K562 (cell line): ENCODE measurements at regions not wholly inside any gene's neighbourhood (a gene's known extent, or its start where the extent isn't known, plus 50 kb on each side); places are given as distances from the start of the nearest gene placed in this dataset.

ENCODE experiments used
- ATAC-seq: fragments of 200-7000 bp; cut with Tn5 transposase; 3 replicates; pipeline ENCODE4 v1.9.1; 2020; ENCODE audit warnings: moderate library complexity
- BruUV-seq: library from RNA; stranded (reverse); fragments of 400-500 nt; replicated peaks from 2 replicates; lab custom pipeline; 2021; lab: Mats Ljungman, UMichigan
- CTCF ChIA-PET: fragments of 300-600 bp; formaldehyde crosslinking; extraction: SDS; loops from one replicate; lab custom pipeline; 2021; ENCODE audit warnings: low intra/inter-chr PET ratio; lab: Yijun Ruan, JAX
- POLR2A ChIA-PET: fragments of 300-600, 350-650 bp; sonication (Branson Sonifier 250); formaldehyde crosslinking; extraction: SDS; loops from one replicate; lab custom pipeline; 2021; ENCODE audit warnings: antibody characterized with exemption, inconsistent platforms; lab: Yijun Ruan, JAX
- DNase-seq, 4 experiments: peaks; one replicate each; pipeline versions ENCODE4 v3.0.0 to v3.0.0-alpha.2; 2011 to 2018; ENCODE audit warnings: low spot score in 3 of 4, mixed read lengths in 3 of 4; ENCODE audit errors: extremely low read depth in 1 of 4
- FAIRE-seq: peaks from 2 replicates; lab custom pipeline; 2011; peaks lifted over from hg19 to GRCh38; lab: Jason Lieb, UNC
- H2AFZ ChIP-seq: 2 replicates; pipeline ENCODE4 v1.6.0; 2011; ENCODE audit warnings: low read depth, low read length, control low read depth, inconsistent platforms
- H3K27ac ChIP-seq: fragments of 200-600 bp; 3 replicates; pipeline ENCODE4 v1.8.0; 2011; ENCODE audit warnings: low read depth, mild to moderate bottlenecking, control low read depth, inconsistent platforms, low read length, moderate library complexity, mixed read lengths; ENCODE audit errors: extremely low read depth
- H3K27me3 ChIP-seq, 2 experiments: fragments of 300-600 bp in 1 of 2; 2 replicates in 1 of 2; 3 replicates in 1 of 2; pipeline versions ENCODE4 v1.6.0 to v1.8.0; 2011; ENCODE audit warnings: inconsistent platforms in 2 of 2, low read length in 2 of 2, mild to moderate bottlenecking in 1 of 2, mixed read lengths in 1 of 2, moderate library complexity in 1 of 2; ENCODE audit not compliant: control insufficient read depth in 2 of 2, insufficient read depth in 2 of 2
- H3K36me3 ChIP-seq: fragments of 300-600 bp; 3 replicates; pipeline ENCODE4 v1.8.0; 2011; ENCODE audit warnings: mild to moderate bottlenecking, low read length, inconsistent platforms; ENCODE audit not compliant: control insufficient read depth, insufficient read depth
- H3K4me1 ChIP-seq, 2 experiments: fragments of 200-600 bp in 1 of 2; replicated peaks in 1 of 2; 2 replicates in 1 of 2; 3 replicates in 1 of 2; pipeline versions ENCODE4 v1.5.1 to v1.8.0; 2011; ENCODE audit warnings: inconsistent platforms in 2 of 2, low read length in 2 of 2, mild to moderate bottlenecking in 1 of 2, mixed read lengths in 1 of 2, moderate library complexity in 1 of 2; ENCODE audit not compliant: control insufficient read depth in 2 of 2, insufficient read depth in 2 of 2
- H3K4me2 ChIP-seq: 2 replicates; pipeline ENCODE4 v1.6.1; 2011; ENCODE audit warnings: low read length, control low read depth, inconsistent platforms, mixed read lengths; ENCODE audit not compliant: insufficient read depth
- H3K4me3 ChIP-seq: fragments of 200-600 bp; sonication (generic), shearing (Covaris generic); 2 replicates; pipeline ENCODE4 v1.5.1; 2016; ENCODE audit warnings: control low read depth, inconsistent platforms
- H3K79me2 ChIP-seq: fragments of 200-600 bp; 3 replicates; pipeline ENCODE4 v1.8.0; 2011; ENCODE audit warnings: low read length, inconsistent platforms; ENCODE audit not compliant: control insufficient read depth, insufficient read depth
- H3K9ac ChIP-seq, 2 experiments: 2 replicates each; pipeline versions ENCODE4 v1.6.0 to v1.6.1; 2011; ENCODE audit warnings: low read depth in 2 of 2, low read length in 2 of 2, control low read depth in 1 of 2, inconsistent platforms in 1 of 2, mild to moderate bottlenecking in 1 of 2, mixed read lengths in 1 of 2; ENCODE audit not compliant: insufficient read depth in 1 of 2
- H3K9me1 ChIP-seq: one replicate; pipeline ENCODE4 v1.6.0; 2011; ENCODE audit warnings: inconsistent platforms, mild to moderate bottlenecking, low read length, moderate library complexity; ENCODE audit not compliant: control insufficient read depth, insufficient read depth
- H3K9me3 ChIP-seq: replicated peaks from 2 replicates; pipeline ENCODE4 v1.5.1; 2011; ENCODE audit warnings: low read depth, low read length, inconsistent platforms; ENCODE audit not compliant: control insufficient read depth, insufficient read depth
- H4K20me1 ChIP-seq: replicated peaks from 2 replicates; pipeline ENCODE4 v1.6.1; 2011; ENCODE audit warnings: low read length, inconsistent platforms, mixed read lengths; ENCODE audit not compliant: control insufficient read depth, insufficient read depth
- CREM ChIP-seq: IDR thresholded peaks from 2 replicates; pipeline ENCODE4 v1.6.1; 2014; ENCODE audit warnings: antibody characterized with exemption, low read depth
- FUS ChIP-seq: fragments of 200-400 bp; formaldehyde crosslinking; optimal IDR thresholded peaks from 2 replicates; pipeline ENCODE3; 2017; ENCODE audit warnings: low read depth, low read length
- NRF1 ChIP-seq, 2 experiments: fragments of 450-650 bp; IDR thresholded peaks in 1 of 2; conservative IDR thresholded peaks in 1 of 2; 2 replicates each; pipeline ENCODE4 v1.6.1; 2014; ENCODE audit warnings: mild to moderate bottlenecking in 2 of 2
- in situ Hi-C: fragments of 300-500 bp; cut with MboI; formaldehyde crosslinking; loops from 4 replicates; pipeline ENCODE4 v1.15.0; 2018; ENCODE audit warnings: inconsistent platforms, mixed read lengths
- intact Hi-C: fragments of 100-400 bp; cut with micrococcal nuclease; formaldehyde crosslinking; loops from 2 replicates; pipeline ENCODE4 v1.14.2; 2022
- TF ChIP-seq, protein P1 (sequence below), 2 experiments: IDR thresholded peaks; 2 replicates each; pipeline ENCODE4 v1.6.1; 2012; ENCODE audit warnings: improper control_type of control experiment in 2 of 2, low read depth in 2 of 2, low read length in 2 of 2, borderline replicate concordance in 1 of 2
- TF ChIP-seq, protein P2 (sequence below): sonication (generic); formaldehyde crosslinking; IDR thresholded peaks from 2 replicates; pipeline ENCODE4 v1.9.0; 2022; ENCODE audit warnings: mild to moderate bottlenecking, missing genetic modification reagents
- TF ChIP-seq, protein P3 (sequence below): fragments of 450-650 bp; conservative IDR thresholded peaks from 2 replicates; pipeline ENCODE4 v1.6.1; 2016; ENCODE audit warnings: missing genetic modification characterization, low read depth, mild to moderate bottlenecking, control low read depth, missing compliant biosample characterization
- TF ChIP-seq, protein P4 (sequence below): sonication (generic); formaldehyde crosslinking; IDR thresholded peaks from 2 replicates; pipeline ENCODE4 v1.8.0; 2022; ENCODE audit warnings: missing genetic modification reagents, mild to moderate bottlenecking, borderline replicate concordance
- TF ChIP-seq, protein P5 (sequence below): sonication (generic); formaldehyde crosslinking; IDR thresholded peaks from 2 replicates; pipeline ENCODE4 v1.8.0; 2023; ENCODE audit warnings: missing genetic modification reagents, mild to moderate bottlenecking, borderline replicate concordance

DNA sequence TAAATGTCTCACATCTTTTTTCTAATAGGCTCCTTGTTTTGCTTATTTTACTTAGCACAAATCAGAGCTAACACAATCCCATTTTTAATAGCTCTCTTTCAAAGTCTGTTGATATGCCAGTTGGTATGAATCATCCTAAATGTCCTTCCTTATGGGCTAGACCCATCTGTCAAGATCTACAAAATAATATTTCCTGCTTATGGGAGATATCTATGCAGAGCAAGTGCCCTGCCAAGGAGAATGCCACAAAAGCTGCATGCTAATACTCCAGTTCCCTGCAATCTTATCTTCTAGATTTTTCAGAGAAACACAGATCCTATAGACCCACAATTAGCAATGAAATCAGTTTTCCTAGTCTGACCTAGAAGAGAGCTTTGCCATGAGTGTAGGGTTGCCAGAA, 230.8 kb upstream of the NPVF start:
- Histone ChIP-seq H3K79me2 (no peaks in the 10 kb centered on the region), H3K27ac (no peak overlapping the region), H2AFZ (no peak overlapping the region), H3K4me2 (no peak overlapping the region), H3K9me3 (no peaks in the 10 kb centered on the region), H3K9ac (no peak overlapping the region), H4K20me1 (no peaks in the 10 kb centered on the region), H3K4me3 (no peak overlapping the region), H3K9me1 (no peaks in the 10 kb centered on the region), H3K27me3 (peaks cover 19 to 28% of the 10 kb centered on the region in 2 experiments), H3K36me3 (no peaks in the 10 kb centered on the region), H3K4me1 (no peaks in the 10 kb centered on the region; a peak in 2 of 5 replicates)
- FAIRE-seq: no peak
- BruUV-seq: no TSS peak
- no peak for DNase-seq
- intact Hi-C loops: no loop called here
- no peak for ATAC-seq
- ChIA-PET CTCF (no interaction called here), POLR2A (no interaction called here)
- in situ Hi-C loops: no loop called here
- TF ChIP-seq NRF1 (conservative IDR thresholded peaks at IDR 0.05 in 1 of 2, IDR thresholded peaks at IDR 0.05 in 1 of 2): no peak
- TF ChIP-seq, protein P1, sequence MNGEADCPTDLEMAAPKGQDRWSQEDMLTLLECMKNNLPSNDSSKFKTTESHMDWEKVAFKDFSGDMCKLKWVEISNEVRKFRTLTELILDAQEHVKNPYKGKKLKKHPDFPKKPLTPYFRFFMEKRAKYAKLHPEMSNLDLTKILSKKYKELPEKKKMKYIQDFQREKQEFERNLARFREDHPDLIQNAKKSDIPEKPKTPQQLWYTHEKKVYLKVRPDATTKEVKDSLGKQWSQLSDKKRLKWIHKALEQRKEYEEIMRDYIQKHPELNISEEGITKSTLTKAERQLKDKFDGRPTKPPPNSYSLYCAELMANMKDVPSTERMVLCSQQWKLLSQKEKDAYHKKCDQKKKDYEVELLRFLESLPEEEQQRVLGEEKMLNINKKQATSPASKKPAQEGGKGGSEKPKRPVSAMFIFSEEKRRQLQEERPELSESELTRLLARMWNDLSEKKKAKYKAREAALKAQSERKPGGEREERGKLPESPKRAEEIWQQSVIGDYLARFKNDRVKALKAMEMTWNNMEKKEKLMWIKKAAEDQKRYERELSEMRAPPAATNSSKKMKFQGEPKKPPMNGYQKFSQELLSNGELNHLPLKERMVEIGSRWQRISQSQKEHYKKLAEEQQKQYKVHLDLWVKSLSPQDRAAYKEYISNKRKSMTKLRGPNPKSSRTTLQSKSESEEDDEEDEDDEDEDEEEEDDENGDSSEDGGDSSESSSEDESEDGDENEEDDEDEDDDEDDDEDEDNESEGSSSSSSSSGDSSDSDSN (IDR thresholded peaks at IDR 0.05; ENCODE audit: borderline replicate concordance in 1 of 2, low read depth in 2 of 2, low read length in 2 of 2): no peak
- TF ChIP-seq, protein P2, sequence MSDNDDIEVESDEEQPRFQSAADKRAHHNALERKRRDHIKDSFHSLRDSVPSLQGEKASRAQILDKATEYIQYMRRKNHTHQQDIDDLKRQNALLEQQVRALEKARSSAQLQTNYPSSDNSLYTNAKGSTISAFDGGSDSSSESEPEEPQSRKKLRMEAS (CRISPR knock-in tag): no peak
- TF ChIP-seq CREM: no peak
- TF ChIP-seq, protein P3, sequence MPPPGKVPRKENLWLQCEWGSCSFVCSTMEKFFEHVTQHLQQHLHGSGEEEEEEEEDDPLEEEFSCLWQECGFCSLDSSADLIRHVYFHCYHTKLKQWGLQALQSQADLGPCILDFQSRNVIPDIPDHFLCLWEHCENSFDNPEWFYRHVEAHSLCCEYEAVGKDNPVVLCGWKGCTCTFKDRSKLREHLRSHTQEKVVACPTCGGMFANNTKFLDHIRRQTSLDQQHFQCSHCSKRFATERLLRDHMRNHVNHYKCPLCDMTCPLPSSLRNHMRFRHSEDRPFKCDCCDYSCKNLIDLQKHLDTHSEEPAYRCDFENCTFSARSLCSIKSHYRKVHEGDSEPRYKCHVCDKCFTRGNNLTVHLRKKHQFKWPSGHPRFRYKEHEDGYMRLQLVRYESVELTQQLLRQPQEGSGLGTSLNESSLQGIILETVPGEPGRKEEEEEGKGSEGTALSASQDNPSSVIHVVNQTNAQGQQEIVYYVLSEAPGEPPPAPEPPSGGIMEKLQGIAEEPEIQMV (tag): no peak
- TF ChIP-seq, protein P4, sequence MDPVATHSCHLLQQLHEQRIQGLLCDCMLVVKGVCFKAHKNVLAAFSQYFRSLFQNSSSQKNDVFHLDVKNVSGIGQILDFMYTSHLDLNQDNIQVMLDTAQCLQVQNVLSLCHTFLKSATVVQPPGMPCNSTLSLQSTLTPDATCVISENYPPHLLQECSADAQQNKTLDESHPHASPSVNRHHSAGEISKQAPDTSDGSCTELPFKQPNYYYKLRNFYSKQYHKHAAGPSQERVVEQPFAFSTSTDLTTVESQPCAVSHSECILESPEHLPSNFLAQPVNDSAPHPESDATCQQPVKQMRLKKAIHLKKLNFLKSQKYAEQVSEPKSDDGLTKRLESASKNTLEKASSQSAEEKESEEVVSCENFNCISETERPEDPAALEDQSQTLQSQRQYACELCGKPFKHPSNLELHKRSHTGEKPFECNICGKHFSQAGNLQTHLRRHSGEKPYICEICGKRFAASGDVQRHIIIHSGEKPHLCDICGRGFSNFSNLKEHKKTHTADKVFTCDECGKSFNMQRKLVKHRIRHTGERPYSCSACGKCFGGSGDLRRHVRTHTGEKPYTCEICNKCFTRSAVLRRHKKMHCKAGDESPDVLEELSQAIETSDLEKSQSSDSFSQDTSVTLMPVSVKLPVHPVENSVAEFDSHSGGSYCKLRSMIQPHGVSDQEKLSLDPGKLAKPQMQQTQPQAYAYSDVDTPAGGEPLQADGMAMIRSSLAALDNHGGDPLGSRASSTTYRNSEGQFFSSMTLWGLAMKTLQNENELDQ: no peak
- TF ChIP-seq FUS: no peak
- TF ChIP-seq, protein P5, sequence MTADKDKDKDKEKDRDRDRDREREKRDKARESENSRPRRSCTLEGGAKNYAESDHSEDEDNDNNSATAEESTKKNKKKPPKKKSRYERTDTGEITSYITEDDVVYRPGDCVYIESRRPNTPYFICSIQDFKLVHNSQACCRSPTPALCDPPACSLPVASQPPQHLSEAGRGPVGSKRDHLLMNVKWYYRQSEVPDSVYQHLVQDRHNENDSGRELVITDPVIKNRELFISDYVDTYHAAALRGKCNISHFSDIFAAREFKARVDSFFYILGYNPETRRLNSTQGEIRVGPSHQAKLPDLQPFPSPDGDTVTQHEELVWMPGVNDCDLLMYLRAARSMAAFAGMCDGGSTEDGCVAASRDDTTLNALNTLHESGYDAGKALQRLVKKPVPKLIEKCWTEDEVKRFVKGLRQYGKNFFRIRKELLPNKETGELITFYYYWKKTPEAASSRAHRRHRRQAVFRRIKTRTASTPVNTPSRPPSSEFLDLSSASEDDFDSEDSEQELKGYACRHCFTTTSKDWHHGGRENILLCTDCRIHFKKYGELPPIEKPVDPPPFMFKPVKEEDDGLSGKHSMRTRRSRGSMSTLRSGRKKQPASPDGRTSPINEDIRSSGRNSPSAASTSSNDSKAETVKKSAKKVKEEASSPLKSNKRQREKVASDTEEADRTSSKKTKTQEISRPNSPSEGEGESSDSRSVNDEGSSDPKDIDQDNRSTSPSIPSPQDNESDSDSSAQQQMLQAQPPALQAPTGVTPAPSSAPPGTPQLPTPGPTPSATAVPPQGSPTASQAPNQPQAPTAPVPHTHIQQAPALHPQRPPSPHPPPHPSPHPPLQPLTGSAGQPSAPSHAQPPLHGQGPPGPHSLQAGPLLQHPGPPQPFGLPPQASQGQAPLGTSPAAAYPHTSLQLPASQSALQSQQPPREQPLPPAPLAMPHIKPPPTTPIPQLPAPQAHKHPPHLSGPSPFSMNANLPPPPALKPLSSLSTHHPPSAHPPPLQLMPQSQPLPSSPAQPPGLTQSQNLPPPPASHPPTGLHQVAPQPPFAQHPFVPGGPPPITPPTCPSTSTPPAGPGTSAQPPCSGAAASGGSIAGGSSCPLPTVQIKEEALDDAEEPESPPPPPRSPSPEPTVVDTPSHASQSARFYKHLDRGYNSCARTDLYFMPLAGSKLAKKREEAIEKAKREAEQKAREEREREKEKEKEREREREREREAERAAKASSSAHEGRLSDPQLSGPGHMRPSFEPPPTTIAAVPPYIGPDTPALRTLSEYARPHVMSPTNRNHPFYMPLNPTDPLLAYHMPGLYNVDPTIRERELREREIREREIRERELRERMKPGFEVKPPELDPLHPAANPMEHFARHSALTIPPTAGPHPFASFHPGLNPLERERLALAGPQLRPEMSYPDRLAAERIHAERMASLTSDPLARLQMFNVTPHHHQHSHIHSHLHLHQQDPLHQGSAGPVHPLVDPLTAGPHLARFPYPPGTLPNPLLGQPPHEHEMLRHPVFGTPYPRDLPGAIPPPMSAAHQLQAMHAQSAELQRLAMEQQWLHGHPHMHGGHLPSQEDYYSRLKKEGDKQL (CRISPR knock-in tag): no peak
